ENCODE measurements at regions not wholly inside any gene's neighbourhood (a gene's known extent, or its start where the extent isn't known, plus 50 kb on each side); places are given as distances from the start of the nearest gene placed in this dataset.

DNA sequence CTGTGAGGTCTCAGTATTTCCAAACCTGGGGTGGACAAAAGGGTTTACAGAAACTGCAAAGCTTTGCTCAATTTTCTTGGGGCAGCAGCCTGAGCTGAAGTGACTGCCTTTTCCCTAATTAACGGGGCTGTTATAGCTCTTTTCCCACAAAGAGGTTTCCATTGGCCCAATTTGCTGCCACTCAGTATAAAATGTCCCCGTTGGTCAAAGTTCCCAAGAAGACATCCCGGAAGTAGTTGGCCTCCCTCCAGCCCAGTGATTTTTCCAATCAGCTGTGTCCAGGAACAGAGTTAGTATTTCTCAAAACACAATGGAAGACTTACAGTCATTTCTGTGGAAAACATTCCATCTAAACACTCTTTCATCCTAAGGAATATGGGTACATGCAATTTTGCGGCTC is 643.6 kb downstream of the ACTL7B start:
- no peak for TF ChIP-seq CTCF (IDR thresholded peaks at IDR 0.05)
- no peak for TF ChIP-seq EZH2 (IDR thresholded peaks at IDR 0.05; ENCODE audit: borderline replicate concordance, insufficient read depth, low read depth, low read length, poor library complexity, severe bottlenecking)
- CTCF ChIA-PET: no interaction called here
- no peaks in the 10 kb centered on the region for H3K9me3 Mint-ChIP-seq (ENCODE audit: insufficient read depth)
- ATAC-seq (ENCODE audit: low read depth) (no peak), DNase-seq (no peak)
- H3K79me2 ChIP-seq (ENCODE audit: control insufficient read depth, insufficient read depth, low read length): no peaks in the 10 kb centered on the region
- 89% methylated on average over 3 of the region's 4 CpGs for WGBS (ENCODE audit: insufficient coverage)
- H4K20me1 ChIP-seq (ENCODE audit: control insufficient read depth, insufficient read depth, low read length, poor library complexity, severe bottlenecking): no peaks in the 10 kb centered on the region
- H3K27ac Mint-ChIP-seq: no peak overlapping the region
- intact Hi-C loops (cut with micrococcal nuclease): no loop called here
- peaks cover 0 to 3% of the 10 kb centered on the region in 2 donors for H3K4me1 ChIP-seq (ENCODE audit: control insufficient read depth in 2 of 2, insufficient read depth in 2 of 2, low read length in 2 of 2)
- H3K27ac ChIP-seq (ENCODE audit: low read length in 2 of 2): no peak overlapping the region
- no peak overlapping the region for H3K4me3 ChIP-seq (ENCODE audit: control extremely low read depth in 1 of 5, extremely low read depth in 1 of 5, insufficient read depth in 1 of 5, low read depth in 2 of 5, low read length in 4 of 5)
- peaks cover 6% of the 10 kb centered on the region for H3K4me1 Mint-ChIP-seq
- no peaks in the 10 kb centered on the region for H3K27me3 ChIP-seq (replicated peaks in 1 of 4; ENCODE audit: control extremely low read depth in 1 of 4, control insufficient read depth in 3 of 4, insufficient read depth in 4 of 4, low read length in 3 of 4)
- H2AFZ ChIP-seq (ENCODE audit: insufficient read depth, low read depth, low read length, poor library complexity, severe bottlenecking): no peak overlapping the region
- POLR2A ChIA-PET: no interaction called here
- peaks cover 6% of the 10 kb centered on the region for H3K27me3 Mint-ChIP-seq
- no peak overlapping the region for H3K4me3 Mint-ChIP-seq
- no peak overlapping the region for H3K9ac ChIP-seq (ENCODE audit: low read length)
- H3K4me2 ChIP-seq (replicated peaks; ENCODE audit: low read depth, low read length, poor library complexity, severe bottlenecking): no peak overlapping the region
- no peaks in the 10 kb centered on the region for H3K36me3 ChIP-seq (replicated peaks in 1 of 2; ENCODE audit: control extremely low read depth in 1 of 2, control insufficient read depth in 1 of 2, extremely low read depth in 1 of 2, insufficient read depth in 2 of 2, low read length in 1 of 2)
- peaks cover 0 to 2% (median 0%) of the 10 kb centered on the region in 3 donors for H3K9me3 ChIP-seq (ENCODE audit: control extremely low read depth in 1 of 3, control insufficient read depth in 2 of 3, insufficient read depth in 1 of 3, low read length in 2 of 3)

GRCh38 chr9:108211411-108211955 is 644.3 kb downstream of the ACTL7B start:
- ATAC-seq (ENCODE audit: low read depth): no peak
- no peaks in the 10 kb centered on the region for H3K36me3 ChIP-seq (replicated peaks in 1 of 2; ENCODE audit: control extremely low read depth in 1 of 2, control insufficient read depth in 1 of 2, extremely low read depth in 1 of 2, insufficient read depth in 2 of 2, low read length in 1 of 2)
- H3K4me2 ChIP-seq (replicated peaks; ENCODE audit: low read depth, low read length, poor library complexity, severe bottlenecking): no peak overlapping the region
- H2AFZ ChIP-seq (ENCODE audit: insufficient read depth, low read depth, low read length, poor library complexity, severe bottlenecking): no peak overlapping the region
- no peak for DNase-seq
- no peak overlapping the region for H3K27ac ChIP-seq (ENCODE audit: low read length in 2 of 2)
- Mint-ChIP-seq H3K9me3 (ENCODE audit: insufficient read depth) (no peaks in the 10 kb centered on the region), H3K4me1 (peaks cover 6% of the 10 kb centered on the region), H3K27ac (no peak overlapping the region), H3K27me3 (peaks cover 4% of the 10 kb centered on the region), H3K4me3 (no peak overlapping the region)
- H3K4me3 ChIP-seq (ENCODE audit: control extremely low read depth in 1 of 5, extremely low read depth in 1 of 5, insufficient read depth in 1 of 5, low read depth in 2 of 5, low read length in 4 of 5): no peak overlapping the region
- ChIA-PET POLR2A (no interaction called here), CTCF (no interaction called here)
- peaks cover 0 to 3% of the 10 kb centered on the region in 2 donors for H3K4me1 ChIP-seq (ENCODE audit: control insufficient read depth in 2 of 2, insufficient read depth in 2 of 2, low read length in 2 of 2)
- no peaks in the 10 kb centered on the region for H4K20me1 ChIP-seq (ENCODE audit: control insufficient read depth, insufficient read depth, low read length, poor library complexity, severe bottlenecking)
- 100% methylated on average over 1 of the region's 1 CpG for WGBS (ENCODE audit: insufficient coverage)
- H3K79me2 ChIP-seq (ENCODE audit: control insufficient read depth, insufficient read depth, low read length): no peaks in the 10 kb centered on the region
- no peaks in the 10 kb centered on the region for H3K9me3 ChIP-seq (ENCODE audit: control extremely low read depth in 1 of 3, control insufficient read depth in 2 of 3, insufficient read depth in 1 of 3, low read length in 2 of 3)
- intact Hi-C loops (cut with micrococcal nuclease): no loop called here
- no peak overlapping the region for H3K9ac ChIP-seq (ENCODE audit: low read length)
- TF ChIP-seq EZH2 (IDR thresholded peaks at IDR 0.05; ENCODE audit: borderline replicate concordance, insufficient read depth, low read depth, low read length, poor library complexity, severe bottlenecking) (no peak), CTCF (IDR thresholded peaks at IDR 0.05) (no peak)
- no peaks in the 10 kb centered on the region for H3K27me3 ChIP-seq (replicated peaks in 1 of 4; ENCODE audit: control extremely low read depth in 1 of 4, control insufficient read depth in 3 of 4, insufficient read depth in 4 of 4, low read length in 3 of 4)

Data from B cell (primary cell).